H1 (cell line): ENCODE measurements at regions not wholly inside any gene's neighbourhood (a gene's known extent, or its start where the extent isn't known, plus 50 kb on each side); places are given as distances from the start of the nearest gene placed in this dataset.

Source experiments
- ASH2L ChIP-seq: fragments of 200-600, 300-600 bp; sonication (generic); IDR thresholded peaks from one replicate; pipeline ENCODE4 v1.7.1; 2017; ENCODE audit warnings: low read length
- SP4 ChIP-seq: IDR thresholded peaks from 2 replicates; pipeline ENCODE4 v1.6.1; 2012; ENCODE audit warnings: low read length, inconsistent platforms

GRCh38 chr4:57412259-57413054, 302.3 kb upstream of the IGFBP7 start (continued):
- TF ChIP-seq SP4 (no peak), ASH2L (no peak)
